ENCODE measurements at regions not wholly inside any gene's neighbourhood (a gene's known extent, or its start where the extent isn't known, plus 50 kb on each side); places are given as distances from the start of the nearest gene placed in this dataset.

- H3K4me3 ChIP-seq (ENCODE audit: low read depth, low read length), result no peak overlapping the region
- TF ChIP-seq CTCF (conservative IDR thresholded peaks at IDR 0.05; ENCODE audit: low read depth, low read length), result no peak
These were observed 72.1 kb upstream of the MAGI1 start for GRCh38 chr3:66110840-66111239.

GRCh38 chr3:66107855-66108254 is 69.1 kb upstream of the MAGI1 start:
- peak; percentile 84 for DNase-seq (ENCODE audit: low read depth)
- no peak for TF ChIP-seq CTCF (conservative IDR thresholded peaks at IDR 0.05; ENCODE audit: low read depth, low read length)
- H3K4me3 ChIP-seq (ENCODE audit: low read depth, low read length), result no peak overlapping the region

More at GRCh38 chr3:66110840-66111239, 72.1 kb upstream of the MAGI1 start:
- peak; percentile 84 for DNase-seq (ENCODE audit: low read depth)

GRCh38 chr3:66106788-66107187 is 68.1 kb upstream of the MAGI1 start:
- TF ChIP-seq CTCF (conservative IDR thresholded peaks at IDR 0.05; ENCODE audit: low read depth, low read length), result no peak
- no peak overlapping the region for H3K4me3 ChIP-seq (ENCODE audit: low read depth, low read length)
- DNase-seq (ENCODE audit: low read depth), result peak; percentile 26

GRCh38 chr3:66104535-66104934 is 65.8 kb upstream of the MAGI1 start:
- DNase-seq (ENCODE audit: low read depth), result no peak
- TF ChIP-seq CTCF (conservative IDR thresholded peaks at IDR 0.05; ENCODE audit: low read depth, low read length), result no peak
- no peak overlapping the region for H3K4me3 ChIP-seq (ENCODE audit: low read depth, low read length)

- no peak for DNase-seq (ENCODE audit: low read depth)
- no peak for TF ChIP-seq CTCF (conservative IDR thresholded peaks at IDR 0.05; ENCODE audit: low read depth, low read length)
- no peak overlapping the region for H3K4me3 ChIP-seq (ENCODE audit: low read depth, low read length)
These were observed 65.0 kb upstream of the MAGI1 start for GRCh38 chr3:66103729-66104128.

GRCh38 chr3:66101901-66102300 is 63.2 kb upstream of the MAGI1 start:
- DNase-seq (ENCODE audit: low read depth), result no peak
- no peak for TF ChIP-seq CTCF (conservative IDR thresholded peaks at IDR 0.05; ENCODE audit: low read depth, low read length)
- H3K4me3 ChIP-seq (ENCODE audit: low read depth, low read length), result no peak overlapping the region

GRCh38 chr3:66099541-66100065 is 60.9 kb upstream of the MAGI1 start:
- no peak for TF ChIP-seq CTCF (conservative IDR thresholded peaks at IDR 0.05; ENCODE audit: low read depth, low read length)
- no peak for DNase-seq (ENCODE audit: low read depth)

More at GRCh38 chr3:66099541-66100065, 60.9 kb upstream of the MAGI1 start:
- no peak overlapping the region for H3K4me3 ChIP-seq (ENCODE audit: low read depth, low read length)
